IMR-90 (cell line): ENCODE measurements at regions not wholly inside any gene's neighbourhood (a gene's known extent, or its start where the extent isn't known, plus 50 kb on each side); places are given as distances from the start of the nearest gene placed in this dataset.

Experiments used
- ATAC-seq: fragments of 200-7000 bp; cut with Tn5 transposase; 2 replicates; pipeline ENCODE4 v1.9.1; 2020; ENCODE audit warnings: low read depth, mild to moderate bottlenecking, moderate library complexity
- BruUV-seq: library from RNA; stranded (reverse); fragments of 400-500 nt; replicated peaks from 2 replicates; lab custom pipeline; 2021; lab: Mats Ljungman, UMichigan
- CTCF ChIA-PET: fragments of 300-600 bp; formaldehyde crosslinking; extraction: SDS; loops from one replicate; lab custom pipeline; 2021; ENCODE audit warnings: antibody characterized with exemption; lab: Yijun Ruan, JAX
- POLR2A ChIA-PET: fragments of 300-600 bp; sonication (Branson Sonifier 250); formaldehyde crosslinking; loops from one replicate; lab custom pipeline; 2022; ENCODE audit warnings: antibody characterized with exemption; ENCODE audit not compliant: unreplicated experiment; lab: Charles Lee
- DNase-seq: peaks from one replicate; pipeline ENCODE4 v3.0.0; 2013
- H2AFZ ChIP-seq: replicated peaks from 2 replicates; pipeline ENCODE3; 2013; ENCODE audit warnings: low read length, mild to moderate bottlenecking; ENCODE audit not compliant: poor library complexity
- H2AK5ac ChIP-seq: 2 replicates; pipeline ENCODE4 v1.6.1; 2013; ENCODE audit warnings: low read depth, low read length, inconsistent platforms
- H2AK9ac ChIP-seq: replicated peaks from 2 replicates; pipeline ENCODE3; 2013; ENCODE audit warnings: mild to moderate bottlenecking, low read depth, low read length, moderate library complexity; ENCODE audit not compliant: poor library complexity
- H2BK120ac ChIP-seq: 2 replicates; pipeline ENCODE4 v1.6.1; 2013; ENCODE audit warnings: low read depth, low read length, inconsistent platforms
- H2BK15ac ChIP-seq: 3 replicates; pipeline ENCODE4 v1.6.1; 2013; ENCODE audit warnings: low read depth, low read length, inconsistent platforms
- H2BK20ac ChIP-seq: 2 replicates; pipeline ENCODE4 v1.6.1; 2013; ENCODE audit warnings: low read depth, mild to moderate bottlenecking, inconsistent platforms, low read length, moderate library complexity
- H2BK5ac ChIP-seq: 2 replicates; pipeline ENCODE4 v1.6.1; 2013; ENCODE audit warnings: mild to moderate bottlenecking, low read depth, low read length, inconsistent platforms; ENCODE audit not compliant: poor library complexity, severe bottlenecking
- H3K14ac ChIP-seq: replicated peaks from 2 replicates; pipeline ENCODE4 v1.6.1; 2013; ENCODE audit warnings: low read depth, low read length, inconsistent platforms
- H3K18ac ChIP-seq: 2 replicates; pipeline ENCODE4 v1.6.1; 2013; ENCODE audit warnings: low read depth, low read length, control low read depth
- H3K23ac ChIP-seq: 2 replicates; pipeline ENCODE4 v1.6.1; 2013; ENCODE audit warnings: low read depth, low read length, inconsistent platforms
- H3K27ac ChIP-seq: 2 replicates; pipeline ENCODE4 v1.5.1; 2013; ENCODE audit warnings: mild to moderate bottlenecking, control low read depth, low read length; ENCODE audit not compliant: insufficient read depth
- H3K27me3 ChIP-seq: 2 replicates; pipeline ENCODE4 v1.6.1; 2013; ENCODE audit warnings: low read length; ENCODE audit not compliant: control insufficient read depth, insufficient read depth
- H3K36me3 ChIP-seq: 2 replicates; pipeline ENCODE4 v1.6.1; 2013; ENCODE audit warnings: low read length, mixed read lengths; ENCODE audit not compliant: control insufficient read depth, insufficient read depth
- H3K4ac ChIP-seq: 2 replicates; pipeline ENCODE4 v1.6.1; 2013; ENCODE audit warnings: low read depth, low read length, inconsistent platforms
- H3K4me1 ChIP-seq: 2 replicates; pipeline ENCODE4 v1.6.1; 2013; ENCODE audit warnings: low read length, mixed read lengths; ENCODE audit not compliant: control insufficient read depth, insufficient read depth
- H3K4me2 ChIP-seq: 2 replicates; pipeline ENCODE4 v1.6.1; 2013; ENCODE audit warnings: low read depth, mild to moderate bottlenecking, control low read depth, low read length, moderate library complexity
- H3K4me3 ChIP-seq: 2 replicates; pipeline ENCODE4 v1.5.1; 2013; ENCODE audit warnings: low read depth, mild to moderate bottlenecking, control low read depth, low read length, moderate library complexity; ENCODE audit not compliant: insufficient read depth
- H3K56ac ChIP-seq: 2 replicates; pipeline ENCODE4 v1.6.1; 2013; ENCODE audit warnings: low read length, inconsistent platforms; ENCODE audit not compliant: insufficient read depth; ENCODE audit errors: extremely low read depth
- H3K79me1 ChIP-seq, 2 experiments: 2 replicates each; pipeline ENCODE4 v1.6.1; 2013; ENCODE audit warnings: low read length in 2 of 2, inconsistent platforms in 1 of 2, low read depth in 1 of 2
- H3K9ac ChIP-seq: 2 replicates; pipeline ENCODE4 v1.6.1; 2013; ENCODE audit warnings: low read depth, low read length, control low read depth
- H3K9me1 ChIP-seq: 2 replicates; pipeline ENCODE4 v1.6.1; 2013; ENCODE audit warnings: low read length, inconsistent platforms; ENCODE audit not compliant: insufficient read depth
- H3K9me3 ChIP-seq: 2 replicates; pipeline ENCODE4 v1.6.1; 2013; ENCODE audit warnings: low read length; ENCODE audit not compliant: control insufficient read depth, insufficient read depth
- H4K20me1 ChIP-seq: 2 replicates; pipeline ENCODE4 v1.6.1; 2013; ENCODE audit warnings: low read length, inconsistent platforms; ENCODE audit not compliant: insufficient read depth
- H4K5ac ChIP-seq: 2 replicates; pipeline ENCODE4 v1.6.1; 2013; ENCODE audit warnings: mild to moderate bottlenecking, low read depth, low read length, control low read depth
- H4K8ac ChIP-seq, 2 experiments: 2 replicates each; pipeline ENCODE4 v1.6.1; 2013; ENCODE audit warnings: low read depth in 2 of 2, low read length in 2 of 2, control low read depth in 1 of 2, inconsistent platforms in 1 of 2
- H4K91ac ChIP-seq: 2 replicates; pipeline ENCODE4 v1.6.1; 2013; ENCODE audit warnings: low read depth, low read length, inconsistent platforms; ENCODE audit not compliant: insufficient read depth
- CHD1 ChIP-seq: IDR thresholded peaks from 2 replicates; pipeline ENCODE4 v1.6.1; 2012; ENCODE audit warnings: low read depth, low read length, improper control_type of control experiment
- CTCF ChIP-seq: conservative IDR thresholded peaks from 2 replicates; pipeline ENCODE4 v1.5.1; 2012; ENCODE audit warnings: mild to moderate bottlenecking, low read depth, low read length, improper control_type of control experiment
- NFE2L2 ChIP-seq: fragments of 150-350 bp; IDR thresholded peaks from 2 replicates; pipeline ENCODE4 v1.6.1; 2016; ENCODE audit warnings: low read depth, mild to moderate bottlenecking, low read length
- POLR2A ChIP-seq: IDR thresholded peaks from 2 replicates; pipeline ENCODE4 v1.6.1; 2012; ENCODE audit warnings: mild to moderate bottlenecking, low read depth, low read length
- RCOR1 ChIP-seq: IDR thresholded peaks from 2 replicates; pipeline ENCODE4 v1.6.1; 2012; ENCODE audit warnings: mild to moderate bottlenecking, low read length, improper control_type of control experiment; ENCODE audit not compliant: insufficient replicate concordance
- SMC3 ChIP-seq: fragments of 150-350 bp; IDR thresholded peaks from 2 replicates; pipeline ENCODE4 v1.6.1; 2016; ENCODE audit warnings: low read depth, mild to moderate bottlenecking, antibody characterized with exemption, low read length, moderate library complexity
- WGBS, 2 experiments: methylation state at CpG; one replicate each; pipeline versions ENCODE4 v1.1.5 to v1.1.7; 2013; ENCODE audit warnings: missing lambda C conversion rate in 2 of 2; ENCODE audit not compliant: insufficient read length in 1 of 2; ENCODE audit errors: extremely low coverage in 2 of 2; 5-methylcytosine and 5-hydroxymethylcytosine counted together
- dilution Hi-C: fragments of 300-500 bp; cut with HindIII; formaldehyde crosslinking; loops from one replicate; pipeline ENCODE4 v1.14.3; 2018; ENCODE audit warnings: low sequenced_read_pairs; ENCODE audit not compliant: unreplicated experiment
- in situ Hi-C: fragments of 300-500 bp; cut with MboI; formaldehyde crosslinking; loops from 3 replicates; pipeline ENCODE4 v1.14.3; 2019; ENCODE audit warnings: low sequenced_read_pairs, inconsistent platforms, mixed read lengths
- intact Hi-C: fragments of 100-400 bp; cut with micrococcal nuclease; formaldehyde crosslinking; loops from 2 replicates; pipeline ENCODE4 v1.10.0; 2022

GRCh38 chr6:77548662-77549366, 85.5 kb upstream of the HTR1B start:
- Histone ChIP-seq H3K4ac (no peak overlapping the region), H3K36me3 (no peaks in the 10 kb centered on the region), H2BK5ac (no peak overlapping the region), H3K9me3 (no peaks in the 10 kb centered on the region), H4K8ac (no peak overlapping the region), H2BK15ac (no peak overlapping the region), H3K18ac (no peak overlapping the region), H3K4me2 (no peak overlapping the region), H2AK5ac (no peak overlapping the region), H2AFZ (no peak overlapping the region), H3K27me3 (no peaks in the 10 kb centered on the region), H3K14ac (no peak overlapping the region), H3K9me1 (no peaks in the 10 kb centered on the region), H2AK9ac (no peak overlapping the region), H3K4me1 (no peaks in the 10 kb centered on the region), H3K23ac (no peak overlapping the region), H4K5ac (no peak overlapping the region), H3K27ac (no peak overlapping the region), H2BK120ac (no peak overlapping the region), H4K20me1 (no peaks in the 10 kb centered on the region), H3K56ac (no peak overlapping the region), H3K4me3 (no peak overlapping the region), H4K91ac (no peak overlapping the region), H3K79me1 (no peaks in the 10 kb centered on the region), H3K9ac (no peak overlapping the region), H2BK20ac (no peak overlapping the region)
- intact Hi-C loops = no loop called here
- ChIA-PET POLR2A (no interaction called here), CTCF (no interaction called here)
- DNase-seq (no peak), ATAC-seq (no peak)
- no TSS peak for BruUV-seq
- WGBS, 2 experiments = 60% methylated on average over 1 of the region's 6 CpGs; no CpG with 5 or more reads in 1 of the 2 experiments
- TF ChIP-seq SMC3 (no peak), NFE2L2 (no peak), CTCF (no peak), CHD1 (no peak), RCOR1 (no peak), POLR2A (no peak)
- in situ Hi-C loops = no loop called here
- dilution Hi-C loops = no loop called here
